Peyer's patch (tissue), 4 donors: ENCODE measurements at regions not wholly inside any gene's neighbourhood (a gene's known extent, or its start where the extent isn't known, plus 50 kb on each side); places are given as distances from the start of the nearest gene placed in this dataset.

Experiments used
- DNase-seq, 3 donors: peaks; one replicate each; pipeline ENCODE4 v3.0.0-alpha.2; 2017 to 2019
- H3K27ac ChIP-seq, 4 donors: fragments of 200-600 bp; sonication (generic); one replicate each; pipeline ENCODE4 v1.5.1; 2016 to 2019
- H3K27me3 ChIP-seq, 2 donors: fragments of 200-600 bp; sonication (generic); one replicate each; pipeline ENCODE4 v1.5.1; 2019
- H3K36me3 ChIP-seq, 3 donors: fragments of 200-600 bp; sonication (generic); one replicate each; pipeline ENCODE4 v1.5.1; 2016 to 2019
- H3K4me1 ChIP-seq, 4 donors: fragments of 200-600 bp; sonication (generic); one replicate each; pipeline ENCODE4 v1.5.1; 2016 to 2019
- H3K4me3 ChIP-seq, 4 donors: fragments of 200-600 bp; sonication (generic); 1 replicate in 3 of 4; 2 replicates in 1 of 4; pipeline ENCODE4 v1.5.1; 2016 to 2019; ENCODE audit warnings: mild to moderate bottlenecking in 1 of 4
- H3K9me3 ChIP-seq, 4 donors: fragments of 200-600 bp; sonication (generic); one replicate each; pipeline ENCODE4 v1.5.1; 2016 to 2019; ENCODE audit warnings: mild to moderate bottlenecking in 1 of 4
- POLR2A ChIP-seq, 2 donors: fragments of 450-650 bp; IDR thresholded peaks; one replicate each; pipeline ENCODE4 v1.5.1; 2017; ENCODE audit warnings: antibody characterized with exemption in 2 of 2, mild to moderate bottlenecking in 2 of 2, moderate library complexity in 2 of 2
- TF ChIP-seq, protein P1 (sequence below), 6 experiments: fragments of 450-650 bp in 4 of 6; fragments of 200-600 bp in 2 of 6; sonication (generic) in 1 of 6; IDR thresholded peaks; one replicate each; pipeline ENCODE4 v1.5.1; 2017 to 2019; ENCODE audit warnings: antibody characterized with exemption in 6 of 6, mild to moderate bottlenecking in 3 of 6, moderate library complexity in 1 of 6

- no peaks in the 10 kb centered on the region for H3K27me3 ChIP-seq
- H3K4me3 ChIP-seq: no peak overlapping the region
- H3K4me1 ChIP-seq: peaks cover 0 to 17% (median 0%) of the 10 kb centered on the region in 4 donors
- TF ChIP-seq POLR2A (IDR thresholded peaks at IDR 0.05): no peak
- TF ChIP-seq, protein P1, sequence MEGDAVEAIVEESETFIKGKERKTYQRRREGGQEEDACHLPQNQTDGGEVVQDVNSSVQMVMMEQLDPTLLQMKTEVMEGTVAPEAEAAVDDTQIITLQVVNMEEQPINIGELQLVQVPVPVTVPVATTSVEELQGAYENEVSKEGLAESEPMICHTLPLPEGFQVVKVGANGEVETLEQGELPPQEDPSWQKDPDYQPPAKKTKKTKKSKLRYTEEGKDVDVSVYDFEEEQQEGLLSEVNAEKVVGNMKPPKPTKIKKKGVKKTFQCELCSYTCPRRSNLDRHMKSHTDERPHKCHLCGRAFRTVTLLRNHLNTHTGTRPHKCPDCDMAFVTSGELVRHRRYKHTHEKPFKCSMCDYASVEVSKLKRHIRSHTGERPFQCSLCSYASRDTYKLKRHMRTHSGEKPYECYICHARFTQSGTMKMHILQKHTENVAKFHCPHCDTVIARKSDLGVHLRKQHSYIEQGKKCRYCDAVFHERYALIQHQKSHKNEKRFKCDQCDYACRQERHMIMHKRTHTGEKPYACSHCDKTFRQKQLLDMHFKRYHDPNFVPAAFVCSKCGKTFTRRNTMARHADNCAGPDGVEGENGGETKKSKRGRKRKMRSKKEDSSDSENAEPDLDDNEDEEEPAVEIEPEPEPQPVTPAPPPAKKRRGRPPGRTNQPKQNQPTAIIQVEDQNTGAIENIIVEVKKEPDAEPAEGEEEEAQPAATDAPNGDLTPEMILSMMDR (IDR thresholded peaks at IDR 0.05): no peak
- H3K36me3 ChIP-seq: no peaks in the 10 kb centered on the region
- H3K9me3 ChIP-seq: no peaks in the 10 kb centered on the region
- no peak overlapping the region for H3K27ac ChIP-seq
- no peak for DNase-seq
These were observed 342.9 kb upstream of the RPS23 start for GRCh38 chr5:82620957-82621600.

DNA sequence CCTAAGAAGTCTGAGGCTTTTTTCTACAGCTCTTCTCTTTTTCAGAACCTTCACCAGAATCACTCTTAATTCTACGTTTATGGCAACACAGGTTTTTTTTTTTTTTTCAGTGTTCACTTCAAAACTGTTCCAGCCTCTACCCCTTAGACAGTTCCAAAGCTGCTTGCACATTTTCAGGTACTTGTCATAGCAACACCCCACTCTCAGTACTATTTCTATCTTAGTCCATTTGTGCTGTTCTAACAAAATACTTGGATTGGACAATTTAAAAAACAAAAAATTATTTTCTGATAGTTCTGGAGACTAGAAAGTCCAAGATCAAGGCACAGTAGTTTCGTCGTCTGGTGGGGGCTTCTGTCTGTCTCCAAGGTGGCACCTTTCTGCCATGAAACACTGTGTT, 340.9 kb upstream of the RPS23 start:
- no peaks in the 10 kb centered on the region for H3K9me3 ChIP-seq
- H3K4me1 ChIP-seq: peaks cover 0 to 17% (median 0%) of the 10 kb centered on the region in 4 donors
- no peak for DNase-seq
- no peak overlapping the region for H3K4me3 ChIP-seq
- no peak overlapping the region for H3K27ac ChIP-seq
- TF ChIP-seq, protein P1 (IDR thresholded peaks at IDR 0.05): no peak
- no peak for TF ChIP-seq POLR2A (IDR thresholded peaks at IDR 0.05)
- no peaks in the 10 kb centered on the region for H3K36me3 ChIP-seq
- H3K27me3 ChIP-seq: no peaks in the 10 kb centered on the region

GRCh38 chr5:82614706-82615105, 336.6 kb upstream of the RPS23 start:
- H3K27ac ChIP-seq: no peak overlapping the region
- TF ChIP-seq, protein P1 (IDR thresholded peaks at IDR 0.05): no peak
- no peak for TF ChIP-seq POLR2A (IDR thresholded peaks at IDR 0.05)

DNA sequence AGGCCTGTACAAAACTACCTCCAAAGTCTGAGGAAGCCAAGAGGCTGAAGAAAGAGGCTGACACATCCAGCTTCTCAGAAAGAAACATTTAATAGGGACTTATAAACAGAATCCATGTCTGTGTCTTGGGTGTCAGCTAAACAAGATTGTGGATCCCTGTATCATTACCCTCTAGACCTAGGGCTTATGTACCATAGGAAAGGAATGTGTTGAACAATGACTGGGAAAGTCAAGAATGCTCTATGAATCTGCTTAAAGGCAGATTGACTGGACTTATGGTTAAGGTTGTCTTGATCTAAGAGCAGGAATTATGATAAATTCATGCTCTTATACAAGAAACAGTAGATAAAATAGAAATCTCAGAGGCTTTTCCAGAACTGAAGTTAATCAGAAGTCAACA, 335.7 kb upstream of the RPS23 start:
- no peak for DNase-seq
- H3K36me3 ChIP-seq: no peaks in the 10 kb centered on the region
- no peak for TF ChIP-seq POLR2A (IDR thresholded peaks at IDR 0.05)
- TF ChIP-seq, protein P1 (IDR thresholded peaks at IDR 0.05): no peak
- H3K4me3 ChIP-seq: no peak overlapping the region
- H3K27me3 ChIP-seq: no peaks in the 10 kb centered on the region
- no peaks in the 10 kb centered on the region for H3K9me3 ChIP-seq
- H3K27ac ChIP-seq: no peak overlapping the region
- no peaks in the 10 kb centered on the region for H3K4me1 ChIP-seq

More at GRCh38 chr5:82614706-82615105, 336.6 kb upstream of the RPS23 start:
- H3K36me3 ChIP-seq: no peaks in the 10 kb centered on the region
- H3K9me3 ChIP-seq: no peaks in the 10 kb centered on the region
- H3K4me3 ChIP-seq: no peak overlapping the region
- DNase-seq: no peak
- no peaks in the 10 kb centered on the region for H3K27me3 ChIP-seq
- no peaks in the 10 kb centered on the region for H3K4me1 ChIP-seq

GRCh38 chr5:82610686-82611085, 332.5 kb upstream of the RPS23 start:
- Histone ChIP-seq H3K4me3 (no peak overlapping the region), H3K36me3 (no peaks in the 10 kb centered on the region), H3K27me3 (no peaks in the 10 kb centered on the region), H3K27ac (no peak overlapping the region), H3K9me3 (no peaks in the 10 kb centered on the region), H3K4me1 (no peaks in the 10 kb centered on the region)
- TF ChIP-seq, protein P1 (IDR thresholded peaks at IDR 0.05): no peak
- no peak for TF ChIP-seq POLR2A (IDR thresholded peaks at IDR 0.05)
- no peak for DNase-seq
